H1 (cell line): ENCODE measurements at regions not wholly inside any gene's neighbourhood (a gene's known extent, or its start where the extent isn't known, plus 50 kb on each side); places are given as distances from the start of the nearest gene placed in this dataset.

Experiments
- SRF ChIP-seq: IDR thresholded peaks from 2 replicates; pipeline ENCODE4 v1.6.1; 2011; ENCODE audit warnings: mild to moderate bottlenecking, low read depth, low read length, moderate library complexity
- TF ChIP-seq, protein P1 (sequence below): fragments of 300-600 bp; sonication (generic); IDR thresholded peaks from 2 replicates; pipeline ENCODE4 v1.7.1; 2012; ENCODE audit warnings: low read length, moderate library complexity, mild to moderate bottlenecking, inconsistent platforms; ENCODE audit not compliant: insufficient replicate concordance

DNA sequence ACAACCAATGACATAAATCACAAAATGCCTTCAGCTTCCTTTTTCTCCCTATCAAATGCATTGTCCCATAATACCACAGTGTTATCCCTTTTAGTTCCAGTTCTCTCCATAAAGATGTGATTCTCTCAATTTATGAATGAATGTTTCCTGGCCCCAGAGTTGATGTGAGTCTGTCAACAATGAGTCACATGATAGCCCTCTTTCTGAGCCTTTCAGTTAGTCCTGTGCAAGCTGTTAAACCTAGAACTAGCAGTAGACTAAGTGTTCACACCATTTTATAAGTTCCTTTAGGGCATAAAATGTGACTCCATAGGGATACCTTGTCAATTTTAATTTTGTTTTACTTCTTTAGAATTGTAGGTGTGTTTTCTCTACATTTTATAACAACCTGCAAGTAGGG, 129.5 kb downstream of the PABPC4L start (continued):
- TF ChIP-seq, protein P1, sequence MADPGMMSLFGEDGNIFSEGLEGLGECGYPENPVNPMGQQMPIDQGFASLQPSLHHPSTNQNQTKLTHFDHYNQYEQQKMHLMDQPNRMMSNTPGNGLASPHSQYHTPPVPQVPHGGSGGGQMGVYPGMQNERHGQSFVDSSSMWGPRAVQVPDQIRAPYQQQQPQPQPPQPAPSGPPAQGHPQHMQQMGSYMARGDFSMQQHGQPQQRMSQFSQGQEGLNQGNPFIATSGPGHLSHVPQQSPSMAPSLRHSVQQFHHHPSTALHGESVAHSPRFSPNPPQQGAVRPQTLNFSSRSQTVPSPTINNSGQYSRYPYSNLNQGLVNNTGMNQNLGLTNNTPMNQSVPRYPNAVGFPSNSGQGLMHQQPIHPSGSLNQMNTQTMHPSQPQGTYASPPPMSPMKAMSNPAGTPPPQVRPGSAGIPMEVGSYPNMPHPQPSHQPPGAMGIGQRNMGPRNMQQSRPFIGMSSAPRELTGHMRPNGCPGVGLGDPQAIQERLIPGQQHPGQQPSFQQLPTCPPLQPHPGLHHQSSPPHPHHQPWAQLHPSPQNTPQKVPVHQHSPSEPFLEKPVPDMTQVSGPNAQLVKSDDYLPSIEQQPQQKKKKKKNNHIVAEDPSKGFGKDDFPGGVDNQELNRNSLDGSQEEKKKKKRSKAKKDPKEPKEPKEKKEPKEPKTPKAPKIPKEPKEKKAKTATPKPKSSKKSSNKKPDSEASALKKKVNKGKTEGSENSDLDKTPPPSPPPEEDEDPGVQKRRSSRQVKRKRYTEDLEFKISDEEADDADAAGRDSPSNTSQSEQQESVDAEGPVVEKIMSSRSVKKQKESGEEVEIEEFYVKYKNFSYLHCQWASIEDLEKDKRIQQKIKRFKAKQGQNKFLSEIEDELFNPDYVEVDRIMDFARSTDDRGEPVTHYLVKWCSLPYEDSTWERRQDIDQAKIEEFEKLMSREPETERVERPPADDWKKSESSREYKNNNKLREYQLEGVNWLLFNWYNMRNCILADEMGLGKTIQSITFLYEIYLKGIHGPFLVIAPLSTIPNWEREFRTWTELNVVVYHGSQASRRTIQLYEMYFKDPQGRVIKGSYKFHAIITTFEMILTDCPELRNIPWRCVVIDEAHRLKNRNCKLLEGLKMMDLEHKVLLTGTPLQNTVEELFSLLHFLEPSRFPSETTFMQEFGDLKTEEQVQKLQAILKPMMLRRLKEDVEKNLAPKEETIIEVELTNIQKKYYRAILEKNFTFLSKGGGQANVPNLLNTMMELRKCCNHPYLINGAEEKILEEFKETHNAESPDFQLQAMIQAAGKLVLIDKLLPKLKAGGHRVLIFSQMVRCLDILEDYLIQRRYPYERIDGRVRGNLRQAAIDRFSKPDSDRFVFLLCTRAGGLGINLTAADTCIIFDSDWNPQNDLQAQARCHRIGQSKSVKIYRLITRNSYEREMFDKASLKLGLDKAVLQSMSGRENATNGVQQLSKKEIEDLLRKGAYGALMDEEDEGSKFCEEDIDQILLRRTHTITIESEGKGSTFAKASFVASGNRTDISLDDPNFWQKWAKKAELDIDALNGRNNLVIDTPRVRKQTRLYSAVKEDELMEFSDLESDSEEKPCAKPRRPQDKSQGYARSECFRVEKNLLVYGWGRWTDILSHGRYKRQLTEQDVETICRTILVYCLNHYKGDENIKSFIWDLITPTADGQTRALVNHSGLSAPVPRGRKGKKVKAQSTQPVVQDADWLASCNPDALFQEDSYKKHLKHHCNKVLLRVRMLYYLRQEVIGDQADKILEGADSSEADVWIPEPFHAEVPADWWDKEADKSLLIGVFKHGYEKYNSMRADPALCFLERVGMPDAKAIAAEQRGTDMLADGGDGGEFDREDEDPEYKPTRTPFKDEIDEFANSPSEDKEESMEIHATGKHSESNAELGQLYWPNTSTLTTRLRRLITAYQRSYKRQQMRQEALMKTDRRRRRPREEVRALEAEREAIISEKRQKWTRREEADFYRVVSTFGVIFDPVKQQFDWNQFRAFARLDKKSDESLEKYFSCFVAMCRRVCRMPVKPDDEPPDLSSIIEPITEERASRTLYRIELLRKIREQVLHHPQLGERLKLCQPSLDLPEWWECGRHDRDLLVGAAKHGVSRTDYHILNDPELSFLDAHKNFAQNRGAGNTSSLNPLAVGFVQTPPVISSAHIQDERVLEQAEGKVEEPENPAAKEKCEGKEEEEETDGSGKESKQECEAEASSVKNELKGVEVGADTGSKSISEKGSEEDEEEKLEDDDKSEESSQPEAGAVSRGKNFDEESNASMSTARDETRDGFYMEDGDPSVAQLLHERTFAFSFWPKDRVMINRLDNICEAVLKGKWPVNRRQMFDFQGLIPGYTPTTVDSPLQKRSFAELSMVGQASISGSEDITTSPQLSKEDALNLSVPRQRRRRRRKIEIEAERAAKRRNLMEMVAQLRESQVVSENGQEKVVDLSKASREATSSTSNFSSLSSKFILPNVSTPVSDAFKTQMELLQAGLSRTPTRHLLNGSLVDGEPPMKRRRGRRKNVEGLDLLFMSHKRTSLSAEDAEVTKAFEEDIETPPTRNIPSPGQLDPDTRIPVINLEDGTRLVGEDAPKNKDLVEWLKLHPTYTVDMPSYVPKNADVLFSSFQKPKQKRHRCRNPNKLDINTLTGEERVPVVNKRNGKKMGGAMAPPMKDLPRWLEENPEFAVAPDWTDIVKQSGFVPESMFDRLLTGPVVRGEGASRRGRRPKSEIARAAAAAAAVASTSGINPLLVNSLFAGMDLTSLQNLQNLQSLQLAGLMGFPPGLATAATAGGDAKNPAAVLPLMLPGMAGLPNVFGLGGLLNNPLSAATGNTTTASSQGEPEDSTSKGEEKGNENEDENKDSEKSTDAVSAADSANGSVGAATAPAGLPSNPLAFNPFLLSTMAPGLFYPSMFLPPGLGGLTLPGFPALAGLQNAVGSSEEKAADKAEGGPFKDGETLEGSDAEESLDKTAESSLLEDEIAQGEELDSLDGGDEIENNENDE: no peak
- TF ChIP-seq SRF: no peak
